Fibroblast of lung (primary cell): ENCODE measurements at regions not wholly inside any gene's neighbourhood (a gene's known extent, or its start where the extent isn't known, plus 50 kb on each side); places are given as distances from the start of the nearest gene placed in this dataset.
"Not testable (repeated sequence)": the region's sequence is repeated elsewhere in the genome, so short reads cannot be mapped to it uniquely, and the experiment has no call there.

ENCODE experiments used
- DNase-seq, 2 donors: peaks; one replicate each; pipeline versions ENCODE4 v3.0.0 to v3.0.0-alpha.2; 2010; ENCODE audit warnings: low read depth in 2 of 2
- H2AFZ ChIP-seq: 2 replicates; pipeline ENCODE4 v1.5.1; 2012; ENCODE audit warnings: low read length, control low read depth, inconsistent platforms
- H3K27ac ChIP-seq: 2 replicates; pipeline ENCODE4 v1.5.1; 2011; ENCODE audit warnings: low read length, control low read depth; ENCODE audit not compliant: insufficient read depth
- H3K27me3 ChIP-seq: 2 replicates; pipeline ENCODE4 v1.5.1; 2011; ENCODE audit warnings: mild to moderate bottlenecking, low read length; ENCODE audit not compliant: control insufficient read depth, insufficient read depth
- H3K36me3 ChIP-seq: 2 replicates; pipeline ENCODE4 v1.5.1; 2011; ENCODE audit warnings: low read length; ENCODE audit not compliant: control insufficient read depth, insufficient read depth
- H3K4me1 ChIP-seq: 2 replicates; pipeline ENCODE4 v1.5.1; 2011; ENCODE audit warnings: low read length; ENCODE audit not compliant: control insufficient read depth, insufficient read depth; ENCODE audit errors: extremely low read depth
- H3K4me2 ChIP-seq: 2 replicates; pipeline ENCODE4 v1.5.1; 2011; ENCODE audit warnings: low read length, control low read depth; ENCODE audit not compliant: insufficient read depth; ENCODE audit errors: extremely low read depth
- H3K4me3 ChIP-seq, 4 experiments: fragments of 200-600 bp in 1 of 4; sonication (generic) in 1 of 4; replicated peaks in 1 of 4; 2 replicates each; pipeline ENCODE4 v1.5.1; 2011 to 2016; ENCODE audit warnings: low read length in 4 of 4, low read depth in 3 of 4, mild to moderate bottlenecking in 3 of 4, control low read depth in 2 of 4, inconsistent platforms in 1 of 4, mixed read lengths in 1 of 4; ENCODE audit not compliant: insufficient read depth in 1 of 4; ENCODE audit errors: control extremely low read depth in 1 of 4
- H3K79me2 ChIP-seq: 2 replicates; pipeline ENCODE4 v1.5.1; 2012; ENCODE audit warnings: mild to moderate bottlenecking, low read length, inconsistent platforms; ENCODE audit not compliant: control insufficient read depth, insufficient read depth
- H3K9ac ChIP-seq: 2 replicates; pipeline ENCODE4 v1.5.1; 2011; ENCODE audit warnings: mild to moderate bottlenecking, low read length, control low read depth; ENCODE audit not compliant: insufficient read depth
- H3K9me3 ChIP-seq: 2 replicates; pipeline ENCODE4 v1.5.1; 2012; ENCODE audit warnings: low read depth, low read length; ENCODE audit not compliant: control insufficient read depth, insufficient read depth
- H4K20me1 ChIP-seq: 2 replicates; pipeline ENCODE4 v1.5.1; 2011; ENCODE audit warnings: low read length; ENCODE audit not compliant: control insufficient read depth, insufficient read depth; ENCODE audit errors: extremely low read depth
- CTCF ChIP-seq, 2 donors: IDR thresholded peaks in 1 of 2; conservative IDR thresholded peaks in 1 of 2; 1 replicate in 1 of 2; 2 replicates in 1 of 2; pipeline ENCODE4 v1.5.1; 2011 to 2012; ENCODE audit warnings: low read length in 2 of 2, control low read depth in 1 of 2, inconsistent platforms in 1 of 2, low read depth in 1 of 2, mild to moderate bottlenecking in 1 of 2
- EZH2 ChIP-seq: IDR thresholded peaks from 2 replicates; pipeline ENCODE4 v1.5.1; 2012; ENCODE audit warnings: low read length, control low read depth, mild to moderate bottlenecking; ENCODE audit errors: missing control alignments

GRCh38 chr20:7174554-7174953, 407.1 kb downstream of the BMP2 start:
- Histone ChIP-seq H3K4me3 (no peak overlapping the region), H3K27ac (no peak overlapping the region), H3K9me3 (no peaks in the 10 kb centered on the region), H3K9ac (no peak overlapping the region), H3K4me2 (no peak overlapping the region), H3K4me1 (no peaks in the 10 kb centered on the region), H3K36me3 (no peaks in the 10 kb centered on the region), H4K20me1 (no peaks in the 10 kb centered on the region), H3K27me3 (no peaks in the 10 kb centered on the region), H2AFZ (no peak overlapping the region), H3K79me2 (no peaks in the 10 kb centered on the region)
- TF ChIP-seq CTCF (conservative IDR thresholded peaks at IDR 0.05 in 1 of 2, IDR thresholded peaks at IDR 0.05 in 1 of 2; ENCODE audit: low read depth in 1 of 2, low read length in 2 of 2) (no peak), EZH2 (no peak)
- no peak for DNase-seq

- not testable (repeated sequence) for H3K4me1 ChIP-seq, H3K27ac ChIP-seq, H4K20me1 ChIP-seq, H3K27me3 ChIP-seq, H3K4me3 ChIP-seq, H2AFZ ChIP-seq, H3K9me3 ChIP-seq, H3K79me2 ChIP-seq, H3K4me2 ChIP-seq, H3K9ac ChIP-seq, H3K36me3 ChIP-seq, DNase-seq
These were observed 408.3 kb downstream of the BMP2 start for GRCh38 chr20:7175827-7176226.

GRCh38 chr20:7178004-7178403, 410.5 kb downstream of the BMP2 start:
- Histone ChIP-seq H3K36me3 (no peaks in the 10 kb centered on the region), H3K27me3 (no peaks in the 10 kb centered on the region)
- TF ChIP-seq CTCF (conservative IDR thresholded peaks at IDR 0.05 in 1 of 2, IDR thresholded peaks at IDR 0.05 in 1 of 2; ENCODE audit: low read depth in 1 of 2, low read length in 2 of 2) = no peak
- no peak for TF ChIP-seq EZH2

More at GRCh38 chr20:7178004-7178403, 410.5 kb downstream of the BMP2 start:
- Histone ChIP-seq H2AFZ (no peak overlapping the region), H3K27ac (no peak overlapping the region), H3K79me2 (no peaks in the 10 kb centered on the region), H4K20me1 (no peaks in the 10 kb centered on the region), H3K9ac (no peak overlapping the region), H3K4me2 (no peak overlapping the region), H3K4me3 (no peak overlapping the region), H3K9me3 (no peaks in the 10 kb centered on the region), H3K4me1 (no peaks in the 10 kb centered on the region)
- no peak for DNase-seq
